Heart right ventricle (tissue), 16 donors: ENCODE measurements at regions not wholly inside any gene's neighbourhood (a gene's known extent, or its start where the extent isn't known, plus 50 kb on each side); places are given as distances from the start of the nearest gene placed in this dataset.
A peak's percentile ranks its signal among the peaks of the same experiment; 100 is the strongest.

Experiments
- ATAC-seq, 8 donors: fragments of 200-7000 bp; cut with Tn5 transposase; one replicate each; pipeline ENCODE4 v1.9.1; 2020; ENCODE audit warnings: mild to moderate bottlenecking in 8 of 8, moderate library complexity in 8 of 8, moderate number of reproducible peaks in 1 of 8
- DNase-seq, 2 donors: peaks; one replicate each; pipeline ENCODE4 v3.0.0-alpha.2; 2020
- H3K27ac ChIP-seq, 10 donors: fragments of 200-600 bp; sonication (generic) in 2 of 10; one replicate each; pipeline versions ENCODE4 v1.5.0 to v1.8.0; 2020 to 2022; ENCODE audit warnings: mild to moderate bottlenecking in 3 of 10
- H3K27me3 ChIP-seq, 7 donors: fragments of 200-600 bp; one replicate each; pipeline ENCODE4 v1.8.0; 2021 to 2022; ENCODE audit warnings: mild to moderate bottlenecking in 2 of 7
- H3K36me3 ChIP-seq, 9 donors: fragments of 200-600 bp; sonication (generic) in 1 of 9; one replicate each; pipeline versions ENCODE4 v1.5.0 to v1.8.0; 2020 to 2022; ENCODE audit warnings: mild to moderate bottlenecking in 2 of 9
- H3K4me1 ChIP-seq, 9 donors: fragments of 200-600 bp; sonication (generic) in 1 of 9; one replicate each; pipeline versions ENCODE4 v1.5.0 to v1.8.0; 2020 to 2022; ENCODE audit warnings: mild to moderate bottlenecking in 4 of 9
- H3K4me3 ChIP-seq, 10 donors: fragments of 200-600 bp; sonication (generic) in 2 of 10; one replicate each; pipeline versions ENCODE4 v1.5.0 to v1.8.0; 2020 to 2022; ENCODE audit warnings: mild to moderate bottlenecking in 7 of 10, moderate library complexity in 2 of 10
- H3K9me3 ChIP-seq, 11 donors: fragments of 200-600 bp in 10 of 11; sonication (generic) in 2 of 11; one replicate each; pipeline versions ENCODE4 v1.5.0 to v1.8.0; 2013 to 2022; ENCODE audit warnings: mild to moderate bottlenecking in 2 of 11, control low read depth in 1 of 11, moderate library complexity in 1 of 11
- WGBS, 2 donors: extraction: QIAGEN DNeasy Blood & Tissue Kit; methylation state at CpG; one replicate each; pipeline ENCODE4 v1.1.7; 2013; ENCODE audit warnings: inconsistent platforms in 1 of 2; 5-methylcytosine and 5-hydroxymethylcytosine counted together
- intact Hi-C, 10 donors: fragments of 100-400 bp; cut with DNase I; formaldehyde crosslinking; loops; one replicate each; pipeline versions ENCODE4 v1.11.1 to v1.14.2; 2022
- TF ChIP-seq, protein P1 (sequence below), 9 donors: fragments of 200-600 bp; sonication (generic) in 2 of 9; IDR thresholded peaks; one replicate each; pipeline versions ENCODE4 v1.5.0 to v1.8.0; 2021 to 2022; ENCODE audit warnings: antibody characterized with exemption in 9 of 9, mild to moderate bottlenecking in 5 of 9, moderate library complexity in 1 of 9
- donor health status: Arrhythmogenic right ventricular cardiomyopathy.
- donor health status: ischemic (EF 13 %, LVEDD 7.1; RV severe dilation, severe dysfunction).
- donor health status: healthy with polysubstance abuse.
- donor health status: DM: no; HTN: yes; CAD: no.
- donor health status: DM: no; HTN: no; CAD: no.
- donor health status: ischemic (EF 25% LVEDD 6.9; RV normal size, moderate dysfunction).
- donor health status: ischemic (EF 25% LVEDD 5.7; RV mildly dilated, moderate dysfunction).
- donor health status: healthy.
- donor health status: DM: yes; HTN: yes; CAD: no.
- donor health status: Ischemic cardiomyopathy.
- donor health status: ischemic (EF 35%, LVEDD 5.7; RV mildly dilated, moderate dysfunction).
- donor health status: nonischemic (EF 11% LVEDD 7.7; RV severe dilation, severe dysfunction).
- donor health status: DM: yes; HTN: yes; CAD: no.
- donor health status: PGD.
- donor health status: ischemic (EF 29% LVEDD 5.4; RV normal size, mild dysfunction).
- donor health status: nonischemic (EF 23%, LVEDD 6.1; RV moderate dilation, normal function).

DNA sequence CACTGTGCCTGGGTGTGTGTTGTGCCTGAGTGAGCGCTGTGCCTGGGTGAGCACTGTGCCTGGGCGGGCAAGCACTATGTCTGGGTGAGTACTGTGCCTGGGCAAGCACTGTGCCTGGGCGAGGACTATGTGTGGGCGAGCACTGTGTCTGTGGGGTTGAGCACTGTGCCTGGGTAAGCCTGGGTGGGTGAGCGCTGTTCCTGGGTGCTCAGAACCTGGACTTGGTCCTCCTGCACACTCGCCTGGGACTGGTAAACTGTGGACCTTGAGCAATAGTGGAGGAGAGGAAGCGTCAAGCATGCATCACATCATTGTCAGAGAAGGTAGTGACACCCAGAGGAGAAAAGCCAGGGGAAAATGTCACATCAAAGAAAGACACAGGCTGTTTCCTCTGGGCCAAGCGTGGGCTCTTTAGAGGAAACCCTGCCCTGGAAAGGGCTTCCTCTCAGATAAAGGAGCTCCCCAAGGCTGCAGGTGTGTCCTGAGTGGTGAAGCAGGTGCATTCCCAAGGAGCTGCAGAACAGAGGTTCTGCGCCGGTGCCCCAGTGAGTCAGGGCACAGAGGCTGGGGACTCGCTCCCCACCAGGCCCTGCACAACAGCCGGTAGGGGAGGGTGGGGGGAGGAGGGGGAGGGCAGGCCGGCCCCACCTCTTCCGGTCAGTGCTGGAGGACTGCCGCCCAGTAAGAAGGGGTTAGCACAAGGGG is 141.2 kb downstream of the TEX29 start:
- 53 to 57% methylated on average over 15 of the region's 15 CpGs for WGBS, 2 donors
- Histone ChIP-seq H3K27ac (no peak overlapping the region), H3K9me3 (peaks cover 0 to 7% (median 0%) of the 10 kb centered on the region in 11 donors), H3K4me1 (no peaks in the 10 kb centered on the region), H3K36me3 (no peaks in the 10 kb centered on the region), H3K27me3 (peaks cover 0 to 74% (median 44%) of the 10 kb centered on the region in 7 donors), H3K4me3 (no peak overlapping the region)
- TF ChIP-seq, protein P1, sequence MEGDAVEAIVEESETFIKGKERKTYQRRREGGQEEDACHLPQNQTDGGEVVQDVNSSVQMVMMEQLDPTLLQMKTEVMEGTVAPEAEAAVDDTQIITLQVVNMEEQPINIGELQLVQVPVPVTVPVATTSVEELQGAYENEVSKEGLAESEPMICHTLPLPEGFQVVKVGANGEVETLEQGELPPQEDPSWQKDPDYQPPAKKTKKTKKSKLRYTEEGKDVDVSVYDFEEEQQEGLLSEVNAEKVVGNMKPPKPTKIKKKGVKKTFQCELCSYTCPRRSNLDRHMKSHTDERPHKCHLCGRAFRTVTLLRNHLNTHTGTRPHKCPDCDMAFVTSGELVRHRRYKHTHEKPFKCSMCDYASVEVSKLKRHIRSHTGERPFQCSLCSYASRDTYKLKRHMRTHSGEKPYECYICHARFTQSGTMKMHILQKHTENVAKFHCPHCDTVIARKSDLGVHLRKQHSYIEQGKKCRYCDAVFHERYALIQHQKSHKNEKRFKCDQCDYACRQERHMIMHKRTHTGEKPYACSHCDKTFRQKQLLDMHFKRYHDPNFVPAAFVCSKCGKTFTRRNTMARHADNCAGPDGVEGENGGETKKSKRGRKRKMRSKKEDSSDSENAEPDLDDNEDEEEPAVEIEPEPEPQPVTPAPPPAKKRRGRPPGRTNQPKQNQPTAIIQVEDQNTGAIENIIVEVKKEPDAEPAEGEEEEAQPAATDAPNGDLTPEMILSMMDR (IDR thresholded peaks at IDR 0.05): no peak
- intact Hi-C loops: loop anchor here in 1 of 10 donors (10.0 kb wide), 1 partner anchor 397 kb away; no protein-coding TSS in a partner anchor
- ATAC-seq: peak in 4 of 8 donors; percentile 13 to 56 (median 18)
- DNase-seq: no peak

DNA sequence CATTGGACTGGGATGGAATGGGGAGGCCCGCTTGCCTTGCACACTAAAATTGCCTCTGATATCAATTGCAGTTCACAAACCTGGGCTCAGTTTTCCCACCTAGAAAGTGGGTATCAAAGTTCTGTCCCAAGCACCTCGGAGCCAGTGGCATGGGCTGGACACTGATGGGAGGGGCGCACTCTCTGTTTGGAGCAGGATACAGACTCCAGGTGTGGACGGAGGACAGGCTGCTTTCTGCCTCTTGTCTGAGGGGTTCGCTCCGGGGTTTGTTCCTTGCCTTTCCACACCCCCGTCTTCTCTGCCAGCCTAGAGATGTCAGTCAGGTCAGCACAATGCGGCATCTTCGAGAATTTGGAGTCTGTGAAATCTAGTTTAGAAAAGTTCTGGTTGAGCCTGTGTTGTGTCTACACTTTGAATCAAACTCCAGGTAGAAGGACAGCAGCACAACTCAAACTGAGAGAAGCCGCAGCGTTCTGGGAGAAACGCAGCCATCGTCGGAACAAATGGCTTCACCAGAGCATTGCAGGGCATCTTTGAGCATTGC is 141.9 kb downstream of the TEX29 start:
- Histone ChIP-seq H3K36me3 (no peaks in the 10 kb centered on the region), H3K9me3 (peaks cover 0 to 7% (median 0%) of the 10 kb centered on the region in 11 donors), H3K4me3 (no peak overlapping the region), H3K27ac (no peak overlapping the region), H3K27me3 (peaks cover 0 to 81% (median 46%) of the 10 kb centered on the region in 7 donors), H3K4me1 (no peaks in the 10 kb centered on the region)
- intact Hi-C loops: loop anchor here in 1 of 10 donors (10.0 kb wide), 1 partner anchor 397 kb away; no protein-coding TSS in a partner anchor
- TF ChIP-seq, protein P1 (IDR thresholded peaks at IDR 0.05): no peak
- no peak for DNase-seq
- 79 to 85% methylated on average over 14 of the region's 14 CpGs for WGBS, 2 donors
- ATAC-seq: no peak

DNA sequence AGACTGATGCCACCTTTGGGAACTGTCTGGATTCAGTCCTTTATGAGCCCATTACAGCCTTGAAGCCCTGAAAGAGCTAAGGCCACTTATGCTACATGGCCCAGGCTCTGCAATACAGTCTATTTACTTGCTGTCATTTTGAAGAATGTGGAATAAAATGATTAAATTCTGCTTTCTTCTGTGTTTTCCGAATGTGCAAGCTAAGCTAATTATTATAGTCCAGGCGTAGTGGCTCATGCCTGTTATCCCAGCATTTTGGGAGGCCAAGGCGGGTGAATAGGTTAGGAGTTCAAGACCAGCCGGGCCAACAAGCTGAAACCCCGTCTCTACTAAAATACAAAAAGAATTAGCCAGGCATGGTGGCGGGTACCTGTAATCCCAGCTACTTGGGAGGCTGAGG is 142.5 kb downstream of the TEX29 start:
- Histone ChIP-seq H3K27me3 (peaks cover 0 to 79% (median 47%) of the 10 kb centered on the region in 7 donors), H3K9me3 (peaks cover 0 to 7% (median 0%) of the 10 kb centered on the region in 11 donors), H3K4me1 (no peaks in the 10 kb centered on the region), H3K4me3 (no peak overlapping the region), H3K36me3 (no peaks in the 10 kb centered on the region), H3K27ac (no peak overlapping the region)
- intact Hi-C loops: loop anchor here in 1 of 10 donors (10.0 kb wide), 1 partner anchor 398 kb away; no protein-coding TSS in a partner anchor
- 86 to 88% methylated on average over 6 of the region's 6 CpGs for WGBS, 2 donors
- ATAC-seq: no peak
- TF ChIP-seq, protein P1 (IDR thresholded peaks at IDR 0.05): no peak
- DNase-seq: no peak

GRCh38 chr13:111467111-111467890 is 146.9 kb downstream of the TEX29 start:
- intact Hi-C loops: loop anchor here in 1 of 10 donors (10.0 kb wide), 1 partner anchor 402 kb away; no protein-coding TSS in a partner anchor
- H3K27me3 ChIP-seq: peaks cover 0 to 73% (median 48%) of the 10 kb centered on the region in 7 donors
- DNase-seq (no peak), ATAC-seq (no peak)
- H3K4me3 ChIP-seq: no peak overlapping the region
- WGBS, 2 donors: 76 to 77% methylated on average over 7 of the region's 7 CpGs
- peaks cover 0 to 7% (median 0%) of the 10 kb centered on the region in 11 donors for H3K9me3 ChIP-seq
- no peaks in the 10 kb centered on the region for H3K4me1 ChIP-seq
- H3K27ac ChIP-seq: no peak overlapping the region
- H3K36me3 ChIP-seq: no peaks in the 10 kb centered on the region
- TF ChIP-seq, protein P1 (IDR thresholded peaks at IDR 0.05): no peak
